SU-DHL-6 (cell line): ENCODE measurements at regions not wholly inside any gene's neighbourhood (a gene's known extent, or its start where the extent isn't known, plus 50 kb on each side); places are given as distances from the start of the nearest gene placed in this dataset.

ENCODE experiments used
- EZH2phosphoT487 ChIP-seq: fragments of 200-600 bp; sonication (generic), shearing (Covaris generic); conservative IDR thresholded peaks from 2 replicates; pipeline ENCODE4 v1.6.1; 2018; ENCODE audit warnings: mild to moderate bottlenecking, antibody characterized with exemption, low read length, moderate library complexity, mixed read lengths
- TF ChIP-seq, protein P1 (sequence below): fragments of 200-600 bp; sonication (generic); IDR thresholded peaks from one replicate; pipeline ENCODE4 v1.5.1; 2017; ENCODE audit warnings: antibody characterized with exemption, mild to moderate bottlenecking, low read length, moderate library complexity; ENCODE audit not compliant: insufficient read depth, poor library complexity, severe bottlenecking

DNA sequence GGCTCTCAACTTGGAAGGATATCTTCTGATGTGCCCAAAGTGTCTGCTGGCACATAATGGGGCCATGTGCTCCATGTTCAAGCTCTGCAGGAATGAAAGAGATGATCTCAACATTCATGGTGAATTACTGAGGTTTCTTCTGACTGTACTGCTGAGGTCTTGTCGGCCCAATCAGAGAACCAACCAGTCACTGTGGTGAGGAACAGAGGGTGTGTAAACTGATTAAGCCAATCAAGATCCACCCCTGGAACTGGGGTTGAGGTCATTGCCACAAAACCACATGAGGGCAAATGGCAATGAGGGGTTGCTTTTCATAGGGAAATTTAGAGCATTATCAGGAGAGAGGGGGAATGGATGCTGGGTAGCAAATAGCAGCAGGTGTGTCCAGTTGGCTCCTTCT lies 152.3 kb upstream of the RAG2 start:
- TF ChIP-seq, protein P1, sequence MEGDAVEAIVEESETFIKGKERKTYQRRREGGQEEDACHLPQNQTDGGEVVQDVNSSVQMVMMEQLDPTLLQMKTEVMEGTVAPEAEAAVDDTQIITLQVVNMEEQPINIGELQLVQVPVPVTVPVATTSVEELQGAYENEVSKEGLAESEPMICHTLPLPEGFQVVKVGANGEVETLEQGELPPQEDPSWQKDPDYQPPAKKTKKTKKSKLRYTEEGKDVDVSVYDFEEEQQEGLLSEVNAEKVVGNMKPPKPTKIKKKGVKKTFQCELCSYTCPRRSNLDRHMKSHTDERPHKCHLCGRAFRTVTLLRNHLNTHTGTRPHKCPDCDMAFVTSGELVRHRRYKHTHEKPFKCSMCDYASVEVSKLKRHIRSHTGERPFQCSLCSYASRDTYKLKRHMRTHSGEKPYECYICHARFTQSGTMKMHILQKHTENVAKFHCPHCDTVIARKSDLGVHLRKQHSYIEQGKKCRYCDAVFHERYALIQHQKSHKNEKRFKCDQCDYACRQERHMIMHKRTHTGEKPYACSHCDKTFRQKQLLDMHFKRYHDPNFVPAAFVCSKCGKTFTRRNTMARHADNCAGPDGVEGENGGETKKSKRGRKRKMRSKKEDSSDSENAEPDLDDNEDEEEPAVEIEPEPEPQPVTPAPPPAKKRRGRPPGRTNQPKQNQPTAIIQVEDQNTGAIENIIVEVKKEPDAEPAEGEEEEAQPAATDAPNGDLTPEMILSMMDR, result no peak
- no peak for TF ChIP-seq EZH2phosphoT487
